Gastroesophageal sphincter (tissue), 4 donors: ENCODE measurements at regions not wholly inside any gene's neighbourhood (a gene's known extent, or its start where the extent isn't known, plus 50 kb on each side); places are given as distances from the start of the nearest gene placed in this dataset.

Source experiments
- ATAC-seq: fragments of 150-250 bp; one replicate; pipeline ENCODE4 v1.9.1; 2016; ENCODE audit warnings: mild to moderate bottlenecking, moderate library complexity
- H3K27ac ChIP-seq, 4 donors: fragments of 200-600 bp; sonication (generic) in 3 of 4; 1 replicate in 3 of 4; 2 replicates in 1 of 4; pipeline ENCODE4 v1.5.1; 2016 to 2019
- H3K27me3 ChIP-seq: fragments of 200-600 bp; sonication (generic); one replicate; pipeline ENCODE4 v1.5.1; 2019
- H3K36me3 ChIP-seq, 2 donors: fragments of 200-600 bp; sonication (generic); one replicate each; pipeline ENCODE4 v1.5.1; 2019; ENCODE audit warnings: control low read depth in 1 of 2
- H3K4me1 ChIP-seq, 3 donors: fragments of 200-600 bp; sonication (generic); 1 replicate in 2 of 3; 2 replicates in 1 of 3; pipeline ENCODE4 v1.5.1; 2016 to 2019; ENCODE audit warnings: control low read depth in 2 of 3
- H3K4me3 ChIP-seq, 2 donors: fragments of 200-600 bp; sonication (generic); one replicate each; pipeline ENCODE4 v1.5.1; 2019; ENCODE audit warnings: mild to moderate bottlenecking in 1 of 2, moderate library complexity in 1 of 2
- H3K9me3 ChIP-seq, 3 donors: fragments of 200-600 bp; sonication (generic); one replicate each; pipeline ENCODE4 v1.5.1; 2017 to 2019; ENCODE audit warnings: control low read depth in 2 of 3
- EP300 ChIP-seq: sonication (generic); formaldehyde crosslinking; IDR thresholded peaks from one replicate; pipeline ENCODE4 v1.6.1; 2017; ENCODE audit warnings: antibody characterized with exemption, mild to moderate bottlenecking
- POLR2A ChIP-seq, 2 donors: fragments of 450-650 bp; IDR thresholded peaks; one replicate each; pipeline ENCODE4 v1.6.1; 2017; ENCODE audit warnings: antibody characterized with exemption in 2 of 2, mild to moderate bottlenecking in 2 of 2, moderate library complexity in 1 of 2
- POLR2AphosphoS5 ChIP-seq: sonication (generic); formaldehyde crosslinking; IDR thresholded peaks from one replicate; pipeline ENCODE4 v1.6.1; 2017; ENCODE audit warnings: antibody characterized with exemption
- WGBS, 2 donors: methylation state at CpG; one replicate each; pipeline ENCODE4 v1.1.5; 2018; ENCODE audit warnings: low coverage in 1 of 2; 5-methylcytosine and 5-hydroxymethylcytosine counted together
- TF ChIP-seq, protein P1 (sequence below), 4 experiments: fragments of 200-600 bp in 2 of 4; fragments of 450-650 bp in 2 of 4; sonication (generic) in 1 of 4; IDR thresholded peaks; one replicate each; pipeline ENCODE4 v1.5.1; 2017 to 2019; ENCODE audit warnings: antibody characterized with exemption in 4 of 4, mild to moderate bottlenecking in 2 of 4, moderate library complexity in 2 of 4

DNA sequence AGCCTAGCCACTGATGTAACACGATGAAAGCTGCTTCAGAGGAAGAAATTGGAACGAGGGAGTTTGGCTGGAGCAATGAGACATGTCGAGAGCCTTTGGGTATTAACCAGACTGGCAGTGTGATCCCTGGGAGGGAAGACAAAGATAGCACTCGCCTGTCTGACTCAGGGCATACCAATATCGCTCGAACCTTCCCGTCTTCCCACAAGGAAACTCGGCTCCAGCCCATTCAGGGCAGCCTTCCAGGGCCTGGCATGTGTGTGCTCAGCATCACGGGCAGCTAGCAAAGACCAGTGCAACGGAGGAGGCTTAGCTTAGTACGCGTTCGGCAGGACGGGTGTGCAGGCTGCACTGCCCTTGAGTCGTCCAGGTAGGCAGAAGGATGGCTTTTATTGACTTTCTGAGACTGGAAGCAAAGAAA, 356.9 kb upstream of the WWC1 start:
- no peaks in the 10 kb centered on the region for H3K9me3 ChIP-seq
- no peak overlapping the region for H3K4me3 ChIP-seq
- no peaks in the 10 kb centered on the region for H3K27me3 ChIP-seq
- TF ChIP-seq POLR2A (IDR thresholded peaks at IDR 0.05): no peak
- peak; percentile 9 for TF ChIP-seq POLR2AphosphoS5
- WGBS, 2 donors: 17 to 56% methylated on average over 4 to 11 of the region's 15 CpGs
- no peaks in the 10 kb centered on the region for H3K4me1 ChIP-seq
- ATAC-seq: no peak
- no peak overlapping the region for H3K27ac ChIP-seq
- H3K36me3 ChIP-seq: no peaks in the 10 kb centered on the region

DNA sequence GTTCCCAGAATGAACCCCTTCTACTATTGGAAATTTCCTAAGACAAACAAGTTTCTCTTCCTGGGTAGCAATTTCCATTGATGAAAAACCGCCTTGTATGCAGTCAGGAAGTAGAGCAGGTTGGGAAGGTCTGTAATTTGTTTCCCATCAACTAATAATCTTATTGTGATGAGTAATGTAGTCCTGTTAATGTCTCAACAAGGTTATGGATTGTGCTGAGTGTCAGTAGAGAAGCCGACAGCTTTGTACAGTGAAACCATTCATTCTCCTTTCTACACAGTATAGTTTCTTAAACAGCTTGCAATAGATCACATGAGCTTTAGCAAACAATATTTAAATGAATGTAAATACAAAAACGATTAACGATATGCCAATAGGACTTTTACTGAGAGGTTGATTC, 355.4 kb upstream of the WWC1 start:
- 73 to 94% methylated on average over 3 to 4 of the region's 4 CpGs for WGBS, 2 donors
- H3K4me3 ChIP-seq: no peak overlapping the region
- H3K27me3 ChIP-seq: no peaks in the 10 kb centered on the region
- H3K9me3 ChIP-seq: no peaks in the 10 kb centered on the region
- H3K36me3 ChIP-seq: no peaks in the 10 kb centered on the region
- TF ChIP-seq POLR2AphosphoS5: no peak
- no peak for TF ChIP-seq POLR2A (IDR thresholded peaks at IDR 0.05)
- TF ChIP-seq, protein P1, sequence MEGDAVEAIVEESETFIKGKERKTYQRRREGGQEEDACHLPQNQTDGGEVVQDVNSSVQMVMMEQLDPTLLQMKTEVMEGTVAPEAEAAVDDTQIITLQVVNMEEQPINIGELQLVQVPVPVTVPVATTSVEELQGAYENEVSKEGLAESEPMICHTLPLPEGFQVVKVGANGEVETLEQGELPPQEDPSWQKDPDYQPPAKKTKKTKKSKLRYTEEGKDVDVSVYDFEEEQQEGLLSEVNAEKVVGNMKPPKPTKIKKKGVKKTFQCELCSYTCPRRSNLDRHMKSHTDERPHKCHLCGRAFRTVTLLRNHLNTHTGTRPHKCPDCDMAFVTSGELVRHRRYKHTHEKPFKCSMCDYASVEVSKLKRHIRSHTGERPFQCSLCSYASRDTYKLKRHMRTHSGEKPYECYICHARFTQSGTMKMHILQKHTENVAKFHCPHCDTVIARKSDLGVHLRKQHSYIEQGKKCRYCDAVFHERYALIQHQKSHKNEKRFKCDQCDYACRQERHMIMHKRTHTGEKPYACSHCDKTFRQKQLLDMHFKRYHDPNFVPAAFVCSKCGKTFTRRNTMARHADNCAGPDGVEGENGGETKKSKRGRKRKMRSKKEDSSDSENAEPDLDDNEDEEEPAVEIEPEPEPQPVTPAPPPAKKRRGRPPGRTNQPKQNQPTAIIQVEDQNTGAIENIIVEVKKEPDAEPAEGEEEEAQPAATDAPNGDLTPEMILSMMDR (IDR thresholded peaks at IDR 0.05): no peak
- no peak for TF ChIP-seq EP300
- no peak for ATAC-seq
- H3K4me1 ChIP-seq: no peaks in the 10 kb centered on the region
- no peak overlapping the region for H3K27ac ChIP-seq

DNA sequence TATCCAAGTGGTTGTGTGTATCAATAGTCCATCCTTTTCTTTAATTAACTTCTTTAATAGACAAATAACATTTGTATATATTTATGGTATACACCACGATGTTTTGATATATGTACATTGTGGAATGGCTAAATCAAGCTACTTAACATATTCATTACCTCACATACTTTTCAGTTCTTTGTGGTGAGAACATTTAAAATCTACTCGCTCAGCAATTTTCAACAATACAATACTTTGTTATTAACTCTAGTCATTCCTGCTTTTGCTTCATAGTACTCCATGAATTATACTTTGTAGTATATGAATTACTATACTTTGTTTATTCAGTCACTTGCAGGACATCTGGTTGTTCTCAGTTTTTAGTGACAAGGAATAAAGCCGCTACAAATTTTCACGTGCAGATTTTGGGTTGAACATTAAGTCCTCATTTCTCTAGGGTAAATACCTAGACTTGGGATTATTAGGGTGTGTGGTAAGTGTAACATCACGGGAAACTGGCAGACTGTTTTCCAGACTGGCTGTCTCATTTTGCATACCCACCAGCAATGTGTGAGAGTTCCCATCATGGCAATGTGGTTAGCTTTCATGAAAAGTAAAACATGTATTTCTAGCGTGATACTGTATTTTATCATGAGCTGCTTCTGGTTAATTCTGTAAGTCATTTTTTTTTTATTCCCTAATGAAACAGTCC, 354.4 kb upstream of the WWC1 start:
- TF ChIP-seq, protein P1 (IDR thresholded peaks at IDR 0.05): no peak
- TF ChIP-seq POLR2AphosphoS5 (no peak), EP300 (no peak), POLR2A (IDR thresholded peaks at IDR 0.05) (no peak)
- H3K9me3 ChIP-seq: no peaks in the 10 kb centered on the region
- WGBS, 2 donors: 29 to 41% methylated on average over 6 of the region's 6 CpGs
- no peak for ATAC-seq
- no peaks in the 10 kb centered on the region for H3K36me3 ChIP-seq
- H3K27ac ChIP-seq: no peak overlapping the region
- no peaks in the 10 kb centered on the region for H3K4me1 ChIP-seq
- H3K27me3 ChIP-seq: no peaks in the 10 kb centered on the region
- H3K4me3 ChIP-seq: no peak overlapping the region

DNA sequence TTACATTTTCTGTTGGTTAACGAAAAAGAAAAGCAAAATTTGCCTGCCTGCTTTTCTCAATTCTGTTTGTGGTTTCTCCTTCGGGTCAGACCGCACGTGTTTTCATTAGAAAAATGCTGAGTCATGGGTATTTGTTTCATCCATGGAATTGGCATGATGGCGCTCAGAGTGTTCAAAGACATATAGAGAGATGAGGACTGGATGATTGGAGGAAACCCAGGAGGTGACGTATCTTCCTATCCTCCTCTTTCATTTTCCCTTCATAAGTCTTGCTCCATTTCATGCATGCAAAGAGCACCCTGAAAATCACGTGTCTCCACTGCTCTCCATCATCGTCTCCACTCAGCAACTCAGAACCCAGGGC, 353.8 kb upstream of the WWC1 start:
- 62 to 64% methylated on average over 6 to 8 of the region's 8 CpGs for WGBS, 2 donors
- no peak overlapping the region for H3K27ac ChIP-seq
- H3K27me3 ChIP-seq: no peaks in the 10 kb centered on the region
- H3K4me1 ChIP-seq: no peaks in the 10 kb centered on the region
- H3K4me3 ChIP-seq: no peak overlapping the region
- TF ChIP-seq POLR2AphosphoS5 (no peak), POLR2A (IDR thresholded peaks at IDR 0.05) (no peak), EP300 (no peak)
- TF ChIP-seq, protein P1 (IDR thresholded peaks at IDR 0.05): no peak
- no peaks in the 10 kb centered on the region for H3K36me3 ChIP-seq
- no peak for ATAC-seq
- H3K9me3 ChIP-seq: no peaks in the 10 kb centered on the region

DNA sequence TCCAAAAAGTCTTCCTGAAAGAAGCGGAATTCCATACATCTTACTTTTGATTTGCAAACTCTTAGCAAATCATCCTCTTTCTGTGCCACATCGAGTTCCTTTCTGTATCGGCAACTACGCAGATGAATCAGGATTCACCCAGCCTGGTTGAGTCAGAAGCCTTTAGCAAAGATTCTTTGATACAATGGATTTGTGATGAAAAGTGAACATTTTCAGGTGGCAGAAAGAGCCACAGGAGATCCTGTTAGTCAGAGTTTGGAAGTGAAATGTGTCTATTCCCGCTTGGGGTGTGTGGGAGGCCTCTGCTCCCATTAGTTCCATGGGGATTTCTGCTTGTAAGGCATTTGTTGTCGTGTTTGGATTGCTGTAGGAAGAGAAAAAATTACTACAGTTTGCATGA, 351.8 kb upstream of the WWC1 start:
- no peak for ATAC-seq
- no peak overlapping the region for H3K27ac ChIP-seq
- H3K4me1 ChIP-seq: peaks cover 0 to 5% (median 0%) of the 10 kb centered on the region in 3 donors
- H3K36me3 ChIP-seq: no peaks in the 10 kb centered on the region
- H3K9me3 ChIP-seq: no peaks in the 10 kb centered on the region
- no peaks in the 10 kb centered on the region for H3K27me3 ChIP-seq
- WGBS, 2 donors: 85 to 97% methylated on average over 4 to 6 of the region's 6 CpGs
- TF ChIP-seq POLR2AphosphoS5 (no peak), POLR2A (IDR thresholded peaks at IDR 0.05) (no peak), EP300 (no peak)
- TF ChIP-seq, protein P1 (IDR thresholded peaks at IDR 0.05): no peak
- no peak overlapping the region for H3K4me3 ChIP-seq
